Keratinocyte (primary cell): ENCODE measurements at regions not wholly inside any gene's neighbourhood (a gene's known extent, or its start where the extent isn't known, plus 50 kb on each side); places are given as distances from the start of the nearest gene placed in this dataset.

Experiments used
- CTCF ChIP-seq, 3 experiments: IDR thresholded peaks in 1 of 3; conservative IDR thresholded peaks in 1 of 3; optimal IDR thresholded peaks in 1 of 3; 2 replicates in 2 of 3; 3 replicates in 1 of 3; pipeline versions ENCODE3 to v1.5.1; 2011; ENCODE audit warnings: low read length in 3 of 3, mild to moderate bottlenecking in 3 of 3, moderate library complexity in 2 of 3, control low read depth in 1 of 3, inconsistent platforms in 1 of 3; ENCODE audit not compliant: insufficient read depth in 2 of 3; ENCODE audit errors: extremely low read depth in 1 of 3
- EZH2 ChIP-seq: IDR thresholded peaks from one replicate; pipeline ENCODE4 v1.6.1; 2012; ENCODE audit warnings: inconsistent platforms, mild to moderate bottlenecking, low read length, moderate library complexity

GRCh38 chr6:113428702-113429101 is 428.4 kb upstream of the MARCKS start:
- TF ChIP-seq CTCF (optimal IDR thresholded peaks at IDR 0.05 in 1 of 3, IDR thresholded peaks at IDR 0.05 in 1 of 3, conservative IDR thresholded peaks at IDR 0.05 in 1 of 3; ENCODE audit: extremely low read depth in 1 of 3, insufficient read depth in 2 of 3, low read length in 3 of 3) = no peak
- TF ChIP-seq EZH2 = no peak
